IMR-90 (cell line): ENCODE measurements at regions not wholly inside any gene's neighbourhood (a gene's known extent, or its start where the extent isn't known, plus 50 kb on each side); places are given as distances from the start of the nearest gene placed in this dataset.

Source experiments
- ATAC-seq: fragments of 200-7000 bp; cut with Tn5 transposase; 2 replicates; pipeline ENCODE4 v1.9.1; 2020; ENCODE audit warnings: low read depth, mild to moderate bottlenecking, moderate library complexity
- BruUV-seq: library from RNA; stranded (reverse); fragments of 400-500 nt; replicated peaks from 2 replicates; lab custom pipeline; 2021; lab: Mats Ljungman, UMichigan
- CTCF ChIA-PET: fragments of 300-600 bp; formaldehyde crosslinking; extraction: SDS; loops from one replicate; lab custom pipeline; 2021; ENCODE audit warnings: antibody characterized with exemption; lab: Yijun Ruan, JAX
- POLR2A ChIA-PET: fragments of 300-600 bp; sonication (Branson Sonifier 250); formaldehyde crosslinking; loops from one replicate; lab custom pipeline; 2022; ENCODE audit warnings: antibody characterized with exemption; ENCODE audit not compliant: unreplicated experiment; lab: Charles Lee
- DNase-seq: peaks from one replicate; pipeline ENCODE4 v3.0.0; 2013
- H2AFZ ChIP-seq: replicated peaks from 2 replicates; pipeline ENCODE3; 2013; ENCODE audit warnings: low read length, mild to moderate bottlenecking; ENCODE audit not compliant: poor library complexity
- H2AK5ac ChIP-seq: 2 replicates; pipeline ENCODE4 v1.6.1; 2013; ENCODE audit warnings: low read depth, low read length, inconsistent platforms
- H2AK9ac ChIP-seq: replicated peaks from 2 replicates; pipeline ENCODE3; 2013; ENCODE audit warnings: mild to moderate bottlenecking, low read depth, low read length, moderate library complexity; ENCODE audit not compliant: poor library complexity
- H2BK120ac ChIP-seq: 2 replicates; pipeline ENCODE4 v1.6.1; 2013; ENCODE audit warnings: low read depth, low read length, inconsistent platforms
- H2BK15ac ChIP-seq: 3 replicates; pipeline ENCODE4 v1.6.1; 2013; ENCODE audit warnings: low read depth, low read length, inconsistent platforms
- H2BK20ac ChIP-seq: 2 replicates; pipeline ENCODE4 v1.6.1; 2013; ENCODE audit warnings: low read depth, mild to moderate bottlenecking, inconsistent platforms, low read length, moderate library complexity
- H2BK5ac ChIP-seq: 2 replicates; pipeline ENCODE4 v1.6.1; 2013; ENCODE audit warnings: mild to moderate bottlenecking, low read depth, low read length, inconsistent platforms; ENCODE audit not compliant: poor library complexity, severe bottlenecking
- H3K14ac ChIP-seq: replicated peaks from 2 replicates; pipeline ENCODE4 v1.6.1; 2013; ENCODE audit warnings: low read depth, low read length, inconsistent platforms
- H3K18ac ChIP-seq: 2 replicates; pipeline ENCODE4 v1.6.1; 2013; ENCODE audit warnings: low read depth, low read length, control low read depth
- H3K23ac ChIP-seq: 2 replicates; pipeline ENCODE4 v1.6.1; 2013; ENCODE audit warnings: low read depth, low read length, inconsistent platforms
- H3K27ac ChIP-seq: 2 replicates; pipeline ENCODE4 v1.5.1; 2013; ENCODE audit warnings: mild to moderate bottlenecking, control low read depth, low read length; ENCODE audit not compliant: insufficient read depth
- H3K27me3 ChIP-seq: 2 replicates; pipeline ENCODE4 v1.6.1; 2013; ENCODE audit warnings: low read length; ENCODE audit not compliant: control insufficient read depth, insufficient read depth
- H3K36me3 ChIP-seq: 2 replicates; pipeline ENCODE4 v1.6.1; 2013; ENCODE audit warnings: low read length, mixed read lengths; ENCODE audit not compliant: control insufficient read depth, insufficient read depth
- H3K4ac ChIP-seq: 2 replicates; pipeline ENCODE4 v1.6.1; 2013; ENCODE audit warnings: low read depth, low read length, inconsistent platforms
- H3K4me1 ChIP-seq: 2 replicates; pipeline ENCODE4 v1.6.1; 2013; ENCODE audit warnings: low read length, mixed read lengths; ENCODE audit not compliant: control insufficient read depth, insufficient read depth
- H3K4me2 ChIP-seq: 2 replicates; pipeline ENCODE4 v1.6.1; 2013; ENCODE audit warnings: low read depth, mild to moderate bottlenecking, control low read depth, low read length, moderate library complexity
- H3K4me3 ChIP-seq: 2 replicates; pipeline ENCODE4 v1.5.1; 2013; ENCODE audit warnings: low read depth, mild to moderate bottlenecking, control low read depth, low read length, moderate library complexity; ENCODE audit not compliant: insufficient read depth
- H3K56ac ChIP-seq: 2 replicates; pipeline ENCODE4 v1.6.1; 2013; ENCODE audit warnings: low read length, inconsistent platforms; ENCODE audit not compliant: insufficient read depth; ENCODE audit errors: extremely low read depth
- H3K79me1 ChIP-seq, 2 experiments: 2 replicates each; pipeline ENCODE4 v1.6.1; 2013; ENCODE audit warnings: low read length in 2 of 2, inconsistent platforms in 1 of 2, low read depth in 1 of 2
- H3K9ac ChIP-seq: 2 replicates; pipeline ENCODE4 v1.6.1; 2013; ENCODE audit warnings: low read depth, low read length, control low read depth
- H3K9me1 ChIP-seq: 2 replicates; pipeline ENCODE4 v1.6.1; 2013; ENCODE audit warnings: low read length, inconsistent platforms; ENCODE audit not compliant: insufficient read depth
- H3K9me3 ChIP-seq: 2 replicates; pipeline ENCODE4 v1.6.1; 2013; ENCODE audit warnings: low read length; ENCODE audit not compliant: control insufficient read depth, insufficient read depth
- H4K20me1 ChIP-seq: 2 replicates; pipeline ENCODE4 v1.6.1; 2013; ENCODE audit warnings: low read length, inconsistent platforms; ENCODE audit not compliant: insufficient read depth
- H4K5ac ChIP-seq: 2 replicates; pipeline ENCODE4 v1.6.1; 2013; ENCODE audit warnings: mild to moderate bottlenecking, low read depth, low read length, control low read depth
- H4K8ac ChIP-seq, 2 experiments: 2 replicates each; pipeline ENCODE4 v1.6.1; 2013; ENCODE audit warnings: low read depth in 2 of 2, low read length in 2 of 2, control low read depth in 1 of 2, inconsistent platforms in 1 of 2
- H4K91ac ChIP-seq: 2 replicates; pipeline ENCODE4 v1.6.1; 2013; ENCODE audit warnings: low read depth, low read length, inconsistent platforms; ENCODE audit not compliant: insufficient read depth
- BHLHE40 ChIP-seq: fragments of 150-350 bp; IDR thresholded peaks from 2 replicates; pipeline ENCODE4 v1.6.1; 2016; ENCODE audit warnings: mild to moderate bottlenecking, low read depth, low read length
- CHD1 ChIP-seq: IDR thresholded peaks from 2 replicates; pipeline ENCODE4 v1.6.1; 2012; ENCODE audit warnings: low read depth, low read length, improper control_type of control experiment
- MAFK ChIP-seq: IDR thresholded peaks from 2 replicates; pipeline ENCODE4 v1.6.1; 2012; ENCODE audit warnings: low read depth, low read length, improper control_type of control experiment
- MAZ ChIP-seq: IDR thresholded peaks from 2 replicates; pipeline ENCODE4 v1.6.1; 2012; ENCODE audit warnings: low read depth, mild to moderate bottlenecking, low read length, improper control_type of control experiment, moderate library complexity, borderline replicate concordance
- MXI1 ChIP-seq: IDR thresholded peaks from 2 replicates; pipeline ENCODE4 v1.6.1; 2012; ENCODE audit warnings: low read depth, mild to moderate bottlenecking, low read length, moderate library complexity, borderline replicate concordance
- NFE2L2 ChIP-seq: fragments of 150-350 bp; IDR thresholded peaks from 2 replicates; pipeline ENCODE4 v1.6.1; 2016; ENCODE audit warnings: low read depth, mild to moderate bottlenecking, low read length
- RAD21 ChIP-seq: IDR thresholded peaks from 2 replicates; pipeline ENCODE4 v1.6.1; 2012; ENCODE audit warnings: low read length, improper control_type of control experiment
- RFX5 ChIP-seq: IDR thresholded peaks from 2 replicates; pipeline ENCODE4 v1.8.0; 2012; ENCODE audit warnings: low read depth, mild to moderate bottlenecking, low read length, moderate library complexity
- WGBS, 2 experiments: methylation state at CpG; one replicate each; pipeline versions ENCODE4 v1.1.5 to v1.1.7; 2013; ENCODE audit warnings: missing lambda C conversion rate in 2 of 2; ENCODE audit not compliant: insufficient read length in 1 of 2; ENCODE audit errors: extremely low coverage in 2 of 2; 5-methylcytosine and 5-hydroxymethylcytosine counted together
- dilution Hi-C: fragments of 300-500 bp; cut with HindIII; formaldehyde crosslinking; loops from one replicate; pipeline ENCODE4 v1.14.3; 2018; ENCODE audit warnings: low sequenced_read_pairs; ENCODE audit not compliant: unreplicated experiment
- in situ Hi-C: fragments of 300-500 bp; cut with MboI; formaldehyde crosslinking; loops from 3 replicates; pipeline ENCODE4 v1.14.3; 2019; ENCODE audit warnings: low sequenced_read_pairs, inconsistent platforms, mixed read lengths
- intact Hi-C: fragments of 100-400 bp; cut with micrococcal nuclease; formaldehyde crosslinking; loops from 2 replicates; pipeline ENCODE4 v1.10.0; 2022
- TF ChIP-seq, protein P1 (sequence below): conservative IDR thresholded peaks from 2 replicates; pipeline ENCODE4 v1.5.1; 2012; ENCODE audit warnings: mild to moderate bottlenecking, low read depth, low read length, improper control_type of control experiment
- TF ChIP-seq, protein P2 (sequence below): fragments of 150-350 bp; IDR thresholded peaks from 2 replicates; pipeline ENCODE4 v1.6.1; 2016; ENCODE audit warnings: low read depth, mild to moderate bottlenecking, low read length, moderate library complexity, borderline replicate concordance
- TF ChIP-seq, protein P3 (sequence below): fragments of 150-350 bp; IDR thresholded peaks from 2 replicates; pipeline ENCODE4 v1.6.1; 2017; ENCODE audit warnings: mild to moderate bottlenecking, antibody characterized with exemption, low read length, low read depth

DNA sequence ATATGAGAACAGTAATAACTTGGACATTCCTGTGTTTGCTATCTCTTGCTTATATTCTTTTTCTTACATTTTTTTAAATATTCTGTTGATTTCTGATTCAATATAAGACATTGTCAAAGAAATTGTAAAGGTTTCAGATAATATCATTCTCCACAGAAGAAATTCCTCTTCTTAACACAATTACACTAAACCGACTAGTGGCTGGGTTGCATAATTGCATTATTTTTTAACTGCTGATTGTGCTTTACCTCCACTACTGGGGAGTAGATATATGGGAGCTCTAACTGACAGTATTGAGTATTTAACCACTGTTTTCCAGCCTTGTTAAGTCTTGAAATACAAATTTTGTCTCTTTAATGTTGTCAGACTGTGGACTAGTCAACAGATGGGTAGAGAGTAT, 723.8 kb upstream of the EDIL3 start:
- H3K9me1 ChIP-seq, result no peaks in the 10 kb centered on the region
- DNase-seq (no peak), ATAC-seq (no peak)
- H3K23ac ChIP-seq, result no peak overlapping the region
- no peak for TF ChIP-seq RAD21
- no peak for TF ChIP-seq RFX5
- TF ChIP-seq NFE2L2, result no peak
- no peak for TF ChIP-seq MAZ
- TF ChIP-seq, protein P1, sequence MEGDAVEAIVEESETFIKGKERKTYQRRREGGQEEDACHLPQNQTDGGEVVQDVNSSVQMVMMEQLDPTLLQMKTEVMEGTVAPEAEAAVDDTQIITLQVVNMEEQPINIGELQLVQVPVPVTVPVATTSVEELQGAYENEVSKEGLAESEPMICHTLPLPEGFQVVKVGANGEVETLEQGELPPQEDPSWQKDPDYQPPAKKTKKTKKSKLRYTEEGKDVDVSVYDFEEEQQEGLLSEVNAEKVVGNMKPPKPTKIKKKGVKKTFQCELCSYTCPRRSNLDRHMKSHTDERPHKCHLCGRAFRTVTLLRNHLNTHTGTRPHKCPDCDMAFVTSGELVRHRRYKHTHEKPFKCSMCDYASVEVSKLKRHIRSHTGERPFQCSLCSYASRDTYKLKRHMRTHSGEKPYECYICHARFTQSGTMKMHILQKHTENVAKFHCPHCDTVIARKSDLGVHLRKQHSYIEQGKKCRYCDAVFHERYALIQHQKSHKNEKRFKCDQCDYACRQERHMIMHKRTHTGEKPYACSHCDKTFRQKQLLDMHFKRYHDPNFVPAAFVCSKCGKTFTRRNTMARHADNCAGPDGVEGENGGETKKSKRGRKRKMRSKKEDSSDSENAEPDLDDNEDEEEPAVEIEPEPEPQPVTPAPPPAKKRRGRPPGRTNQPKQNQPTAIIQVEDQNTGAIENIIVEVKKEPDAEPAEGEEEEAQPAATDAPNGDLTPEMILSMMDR, result no peak
- TF ChIP-seq, protein P2, sequence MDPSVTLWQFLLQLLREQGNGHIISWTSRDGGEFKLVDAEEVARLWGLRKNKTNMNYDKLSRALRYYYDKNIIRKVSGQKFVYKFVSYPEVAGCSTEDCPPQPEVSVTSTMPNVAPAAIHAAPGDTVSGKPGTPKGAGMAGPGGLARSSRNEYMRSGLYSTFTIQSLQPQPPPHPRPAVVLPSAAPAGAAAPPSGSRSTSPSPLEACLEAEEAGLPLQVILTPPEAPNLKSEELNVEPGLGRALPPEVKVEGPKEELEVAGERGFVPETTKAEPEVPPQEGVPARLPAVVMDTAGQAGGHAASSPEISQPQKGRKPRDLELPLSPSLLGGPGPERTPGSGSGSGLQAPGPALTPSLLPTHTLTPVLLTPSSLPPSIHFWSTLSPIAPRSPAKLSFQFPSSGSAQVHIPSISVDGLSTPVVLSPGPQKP, result no peak
- TF ChIP-seq, protein P3, sequence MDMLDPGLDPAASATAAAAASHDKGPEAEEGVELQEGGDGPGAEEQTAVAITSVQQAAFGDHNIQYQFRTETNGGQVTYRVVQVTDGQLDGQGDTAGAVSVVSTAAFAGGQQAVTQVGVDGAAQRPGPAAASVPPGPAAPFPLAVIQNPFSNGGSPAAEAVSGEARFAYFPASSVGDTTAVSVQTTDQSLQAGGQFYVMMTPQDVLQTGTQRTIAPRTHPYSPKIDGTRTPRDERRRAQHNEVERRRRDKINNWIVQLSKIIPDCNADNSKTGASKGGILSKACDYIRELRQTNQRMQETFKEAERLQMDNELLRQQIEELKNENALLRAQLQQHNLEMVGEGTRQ, result no peak
- no peak for TF ChIP-seq MAFK
- TF ChIP-seq CHD1, result no peak
- TF ChIP-seq BHLHE40, result no peak
- TF ChIP-seq MXI1, result no peak
- BruUV-seq, result no TSS peak
- no peak overlapping the region for H3K27ac ChIP-seq
- H2AFZ ChIP-seq, result no peak overlapping the region
- intact Hi-C loops (no loop called here), in situ Hi-C loops (no loop called here), dilution Hi-C loops (no loop called here)
- H2BK15ac ChIP-seq, result no peak overlapping the region
- no peaks in the 10 kb centered on the region for H3K27me3 ChIP-seq
- no peak overlapping the region for H4K91ac ChIP-seq
- H3K56ac ChIP-seq, result no peak overlapping the region
- H3K4ac ChIP-seq, result no peak overlapping the region
- no peak overlapping the region for H2BK120ac ChIP-seq
- CTCF ChIA-PET, result no interaction called here
- no peak overlapping the region for H4K5ac ChIP-seq
- no peak overlapping the region for H3K14ac ChIP-seq
- no peak overlapping the region for H3K4me2 ChIP-seq
- H3K4me1 ChIP-seq, result no peaks in the 10 kb centered on the region
- POLR2A ChIA-PET, result no interaction called here
- no peak overlapping the region for H2BK20ac ChIP-seq
- H2AK9ac ChIP-seq, result no peak overlapping the region
- no peak overlapping the region for H3K18ac ChIP-seq
- H4K20me1 ChIP-seq, result no peaks in the 10 kb centered on the region
- H4K8ac ChIP-seq, result no peak overlapping the region
- H3K9me3 ChIP-seq, result no peaks in the 10 kb centered on the region
- no peaks in the 10 kb centered on the region for H3K36me3 ChIP-seq
- no peak overlapping the region for H3K9ac ChIP-seq
- H2BK5ac ChIP-seq, result no peak overlapping the region
- no peak overlapping the region for H3K4me3 ChIP-seq
- H3K79me1 ChIP-seq, result no peaks in the 10 kb centered on the region
- H2AK5ac ChIP-seq, result no peak overlapping the region
- WGBS, 2 experiments, result no CpG with 5 or more reads among the region's 1 CpG
